ENCODE measurements at regions not wholly inside any gene's neighbourhood (a gene's known extent, or its start where the extent isn't known, plus 50 kb on each side); places are given as distances from the start of the nearest gene placed in this dataset.

DNA sequence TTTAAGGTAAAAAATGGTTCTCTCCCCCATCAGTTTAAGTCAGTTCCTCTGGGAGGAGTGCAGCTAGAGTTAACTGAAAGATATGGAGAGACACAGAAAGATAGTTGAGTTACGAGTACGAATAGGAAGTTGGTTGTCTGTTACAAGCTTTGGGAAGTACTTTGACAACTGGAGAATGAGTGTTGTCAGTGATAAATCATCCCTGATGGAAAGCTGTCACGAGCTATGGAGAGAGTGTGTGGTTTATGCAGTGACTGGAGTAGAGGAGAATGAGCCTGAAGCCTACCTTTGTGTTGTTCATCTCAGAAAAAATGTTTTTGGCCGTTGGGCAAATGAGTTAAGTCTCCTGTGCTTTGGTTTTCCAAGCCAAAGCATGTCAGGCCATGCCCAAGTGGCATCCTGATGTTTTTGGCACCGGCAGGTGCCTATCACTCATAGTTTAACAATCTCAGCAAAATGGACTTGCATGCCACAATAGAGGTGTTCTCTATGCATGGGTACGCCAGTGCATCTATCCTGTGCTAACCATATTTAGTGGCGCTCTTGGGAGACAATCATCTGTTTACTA, 350.2 kb downstream of the IRS2 start:
- H3K4me2 ChIP-seq (ENCODE audit: control insufficient read depth, insufficient read depth) = no peak overlapping the region
- no peak for TF ChIP-seq TCF3 (IDR thresholded peaks at IDR 0.05; ENCODE audit: borderline replicate concordance, insufficient read depth, low read depth, low read length)
- TF ChIP-seq SKIL (IDR thresholded peaks at IDR 0.05; ENCODE audit: low read depth, poor library complexity, severe bottlenecking) = no peak
- no peak for TF ChIP-seq EED (IDR thresholded peaks at IDR 0.05; ENCODE audit: low read depth)
- no peak for TF ChIP-seq IRF5 (IDR thresholded peaks at IDR 0.05; ENCODE audit: borderline replicate concordance)
- H3K4me1 ChIP-seq (ENCODE audit: control insufficient read depth, insufficient read depth, low read length) = no peaks in the 10 kb centered on the region
- RAD21 ChIA-PET (ENCODE audit: unreplicated experiment) = no interaction called here
- DNase-seq (ENCODE audit: low read depth, low spot score) (no peak), FAIRE-seq (no peak), ATAC-seq (no peak)
- H3K79me2 ChIP-seq (ENCODE audit: control insufficient read depth, insufficient read depth, low read length) = no peaks in the 10 kb centered on the region
- SMC1A ChIA-PET (ENCODE audit: uncharacterized antibody, unreplicated experiment) = no interaction called here
- H4K20me1 ChIP-seq (ENCODE audit: control insufficient read depth, insufficient read depth) = no peaks in the 10 kb centered on the region
- 15% methylated on average over 7 of the region's 7 CpGs for WGBS (ENCODE audit: insufficient coverage, insufficient replicate concordance, low lambda C conversion rate, missing lambda C conversion rate)
- H3K27me3 ChIP-seq (replicated peaks in 1 of 2; ENCODE audit: control insufficient read depth in 2 of 2, insufficient read depth in 2 of 2, low read length in 1 of 2) = no peaks in the 10 kb centered on the region
- intact Hi-C loops (cut with micrococcal nuclease; ENCODE audit: unreplicated experiment) (no loop called here), in situ Hi-C loops (cut with MboI) (no loop called here)
- no peak overlapping the region for H2AFZ ChIP-seq (ENCODE audit: control insufficient read depth, low read depth, low read length)
- H3K4me3 ChIP-seq = no peak overlapping the region
- H3K36me3 ChIP-seq (ENCODE audit: control insufficient read depth in 2 of 2, insufficient read depth in 2 of 2, low read length in 1 of 2) = no peaks in the 10 kb centered on the region
- no peak overlapping the region for H3K27ac ChIP-seq (ENCODE audit: control insufficient read depth, insufficient read depth)
- CTCF ChIA-PET = interaction anchor here (1.4 kb wide), 1 partner anchor 290 kb away, joined by 3 read pairs; no protein-coding TSS in a partner anchor
- POLR2A ChIA-PET = no interaction called here
- BruUV-seq (replicated peaks) = no TSS peak
- no peak overlapping the region for H3K9ac ChIP-seq (ENCODE audit: control insufficient read depth, insufficient read depth, low read length)
- H3K9me3 ChIP-seq (replicated peaks; ENCODE audit: control insufficient read depth, insufficient read depth, low read length) = peaks cover 1% of the 10 kb centered on the region; the same call in 2 of the 3 replicates

All from GM12878 (cell line).